HCT116 (cell line): ENCODE measurements at regions not wholly inside any gene's neighbourhood (a gene's known extent, or its start where the extent isn't known, plus 50 kb on each side); places are given as distances from the start of the nearest gene placed in this dataset.

Source experiments
- ATAC-seq: fragments of 200-7000 bp; cut with Tn5 transposase; 2 replicates; pipeline ENCODE4 v1.9.1; 2020; ENCODE audit warnings: mild to moderate bottlenecking, moderate library complexity
- BruUV-seq: library from RNA; stranded (reverse); fragments of 400-500 nt; replicated peaks from 2 replicates; lab custom pipeline; 2021; lab: Mats Ljungman, UMichigan
- CTCF ChIA-PET: fragments of 300-600 bp; sonication (Branson Sonifier 250); formaldehyde crosslinking; loops from one replicate; lab custom pipeline; 2021; ENCODE audit warnings: antibody characterized with exemption; lab: Charles Lee
- POLR2A ChIA-PET: fragments of 300-600, 350-600 bp; sonication (Branson Sonifier 250); formaldehyde crosslinking; loops from one replicate; lab custom pipeline; 2021; ENCODE audit warnings: antibody characterized with exemption; lab: Charles Lee
- RAD21 ChIA-PET, 2 experiments: fragments of 300-600 bp; sonication (Branson Sonifier 250); formaldehyde crosslinking; loops; one replicate each; lab custom pipeline; 2023; ENCODE audit warnings: low total read pairs in 2 of 2; ENCODE audit not compliant: uncharacterized antibody in 2 of 2, unreplicated experiment in 2 of 2, low non-redundant PET in 1 of 2; lab: Charles Lee
- DNase-seq: peaks from one replicate; pipeline ENCODE4 v3.0.0-alpha.2; 2010; ENCODE audit warnings: low read depth, low spot score
- H2AFZ ChIP-seq: fragments of 200-600 bp; shearing (Covaris generic), sonication (generic); 2 replicates; pipeline ENCODE4 v1.6.1; 2017; ENCODE audit warnings: low read depth, mixed run types, mixed read lengths, antibody characterized with exemption, low read length; ENCODE audit not compliant: poor library complexity, severe bottlenecking
- H3K27ac ChIP-seq: 2 replicates; pipeline ENCODE4 v1.5.1; 2012; ENCODE audit warnings: low read depth, low read length
- H3K27me3 ChIP-seq: fragments of 200-600 bp; sonication (generic); 2 replicates; pipeline ENCODE4 v1.6.1; 2016; ENCODE audit warnings: mixed run types, low read length, mixed read lengths; ENCODE audit not compliant: insufficient read depth
- H3K36me3 ChIP-seq, 2 experiments: fragments of 200-500 bp in 1 of 2; fragments of 200-600 bp in 1 of 2; sonication (Bioruptor generic) in 1 of 2; sonication (generic) in 1 of 2; 2 replicates each; pipeline versions ENCODE4 v1.5.1 to v1.6.1; 2014 to 2016; ENCODE audit warnings: low read length in 2 of 2, inconsistent platforms in 1 of 2, mixed read lengths in 1 of 2, mixed run types in 1 of 2; ENCODE audit not compliant: insufficient read depth in 2 of 2, control insufficient read depth in 1 of 2
- H3K4me1 ChIP-seq, 2 experiments: fragments of 200-600 bp in 1 of 2; sonication (generic) in 1 of 2; 2 replicates each; pipeline versions ENCODE4 v1.5.1 to v1.6.1; 2012 to 2017; ENCODE audit warnings: low read length in 2 of 2, inconsistent platforms in 1 of 2, mild to moderate bottlenecking in 1 of 2, mixed read lengths in 1 of 2, mixed run types in 1 of 2, moderate library complexity in 1 of 2; ENCODE audit not compliant: insufficient read depth in 2 of 2, control insufficient read depth in 1 of 2
- H3K4me2 ChIP-seq: fragments of 200-600 bp; sonication (generic); 2 replicates; pipeline ENCODE4 v1.6.1; 2017; ENCODE audit warnings: mixed run types, low read length, mixed read lengths
- H3K4me3 ChIP-seq, 2 experiments: fragments of 200-600 bp in 1 of 2; sonication (generic) in 1 of 2; replicated peaks in 1 of 2; 2 replicates each; pipeline ENCODE4 v1.5.1; 2011 to 2016; ENCODE audit warnings: low read length in 2 of 2, control low read depth in 1 of 2, low read depth in 1 of 2, mild to moderate bottlenecking in 1 of 2, mixed read lengths in 1 of 2, mixed run types in 1 of 2
- H3K79me2 ChIP-seq: fragments of 200-600 bp; sonication (generic); 2 replicates; pipeline ENCODE4 v1.6.1; 2017; ENCODE audit warnings: mild to moderate bottlenecking, mixed run types, low read length, moderate library complexity, mixed read lengths; ENCODE audit not compliant: insufficient read depth
- H3K9ac ChIP-seq: fragments of 200-600 bp; sonication (generic); 2 replicates; pipeline ENCODE4 v1.6.1; 2016; ENCODE audit warnings: low read length, mixed read lengths
- H3K9me2 ChIP-seq: fragments of 200-600 bp; sonication (generic), shearing (Covaris generic); 2 replicates; pipeline ENCODE4 v1.6.1; 2017; ENCODE audit warnings: mixed run types, mild to moderate bottlenecking, moderate library complexity; ENCODE audit not compliant: insufficient read depth
- H3K9me3 ChIP-seq, 2 experiments: fragments of 200-500 bp in 1 of 2; fragments of 200-600 bp in 1 of 2; sonication (Bioruptor generic) in 1 of 2; sonication (generic) in 1 of 2; 2 replicates each; pipeline ENCODE4 v1.6.1; 2014 to 2017; ENCODE audit warnings: low read length in 2 of 2, mixed read lengths in 2 of 2, inconsistent platforms in 1 of 2, low read depth in 1 of 2, mild to moderate bottlenecking in 1 of 2, mixed run types in 1 of 2, moderate library complexity in 1 of 2; ENCODE audit not compliant: control insufficient read depth in 1 of 2, insufficient read depth in 1 of 2
- H4K20me1 ChIP-seq: fragments of 200-600 bp; sonication (generic), shearing (Covaris generic); 2 replicates; pipeline ENCODE4 v1.6.1; 2017; ENCODE audit warnings: mixed run types, mild to moderate bottlenecking, moderate library complexity; ENCODE audit not compliant: insufficient read depth
- CBX3 ChIP-seq: IDR thresholded peaks from 2 replicates; pipeline ENCODE4 v1.6.1; 2012; ENCODE audit warnings: low read depth
- CEBPB ChIP-seq: IDR thresholded peaks from 2 replicates; pipeline ENCODE4 v1.6.1; 2012; ENCODE audit warnings: low read depth
- CTCF ChIP-seq, 3 experiments: fragments of 200-600 bp in 1 of 3; sonication (generic) in 1 of 3; IDR thresholded peaks in 2 of 3; conservative IDR thresholded peaks in 1 of 3; 2 replicates each; pipeline ENCODE4 v1.5.1; 2012 to 2017; ENCODE audit warnings: low read depth in 2 of 3, low read length in 2 of 3, antibody characterized with exemption in 1 of 3, borderline replicate concordance in 1 of 3, control low read depth in 1 of 3, mild to moderate bottlenecking in 1 of 3, mixed read lengths in 1 of 3, mixed run types in 1 of 3, moderate library complexity in 1 of 3; ENCODE audit not compliant: insufficient read depth in 1 of 3
- EZH2 ChIP-seq: fragments of 200-600 bp; sonication (generic); IDR thresholded peaks from 2 replicates; pipeline ENCODE4 v1.6.1; 2017; ENCODE audit warnings: antibody characterized with exemption, mixed run types
- FOSL1 ChIP-seq: IDR thresholded peaks from 2 replicates; pipeline ENCODE4 v1.6.1; 2012; ENCODE audit warnings: low read depth
- POLR2A ChIP-seq: IDR thresholded peaks from 2 replicates; pipeline ENCODE4 v1.7.0; 2011; ENCODE audit warnings: borderline replicate concordance; ENCODE audit not compliant: insufficient read depth, insufficient read length; ENCODE audit errors: extremely low read depth
- RAD21 ChIP-seq: IDR thresholded peaks from 2 replicates; pipeline ENCODE4 v1.6.1; 2012; ENCODE audit warnings: low read depth, mild to moderate bottlenecking
- SIN3A ChIP-seq: IDR thresholded peaks from 2 replicates; pipeline ENCODE4 v1.6.1; 2012; ENCODE audit warnings: low read depth
- SRF ChIP-seq: IDR thresholded peaks from 2 replicates; pipeline ENCODE4 v1.6.1; 2012; ENCODE audit warnings: low read depth
- TCF7L2 ChIP-seq: IDR thresholded peaks from 2 replicates; pipeline ENCODE4 v1.7.0; 2011; ENCODE audit warnings: borderline replicate concordance, inconsistent platforms; ENCODE audit not compliant: insufficient read depth, insufficient read length; ENCODE audit errors: extremely low read depth
- YY1 ChIP-seq: IDR thresholded peaks from 2 replicates; pipeline ENCODE4 v1.6.1; 2011; ENCODE audit warnings: low read length, low read depth, moderate library complexity, mild to moderate bottlenecking; ENCODE audit not compliant: insufficient replicate concordance; ENCODE audit errors: extremely low read depth
- intact Hi-C: fragments of 100-400 bp; cut with micrococcal nuclease; formaldehyde crosslinking; loops from 2 replicates; pipeline ENCODE4 v1.10.0; 2022
- TF ChIP-seq, protein P1 (sequence below): IDR thresholded peaks from 2 replicates; pipeline ENCODE4 v1.6.1; 2012
- TF ChIP-seq, protein P2 (sequence below): IDR thresholded peaks from 2 replicates; pipeline ENCODE4 v1.6.1; 2011; ENCODE audit warnings: mild to moderate bottlenecking, low read length, moderate library complexity; ENCODE audit not compliant: insufficient replicate concordance; ENCODE audit errors: extremely low read depth

GRCh38 chr21:27265492-27265891 is 298.6 kb upstream of the ADAMTS5 start:
- Histone ChIP-seq H3K36me3 (no peaks in the 10 kb centered on the region), H3K9ac (no peak overlapping the region), H4K20me1 (no peaks in the 10 kb centered on the region), H2AFZ (no peak overlapping the region), H3K27me3 (no peaks in the 10 kb centered on the region), H3K9me3 (peaks cover 15 to 49% of the 10 kb centered on the region in 2 experiments; a peak in 2 of 4 replicates), H3K4me3 (no peak overlapping the region), H3K27ac (no peak overlapping the region), H3K4me2 (no peak overlapping the region), H3K4me1 (no peaks in the 10 kb centered on the region), H3K79me2 (no peaks in the 10 kb centered on the region), H3K9me2 (no peaks in the 10 kb centered on the region)
- ChIA-PET CTCF (no interaction called here), RAD21 (no interaction called here), POLR2A (no interaction called here)
- intact Hi-C loops, result no loop called here
- no peak for TF ChIP-seq CBX3
- TF ChIP-seq RAD21, result no peak
- no peak for TF ChIP-seq TCF7L2
- no peak for TF ChIP-seq SRF
- no peak for DNase-seq
- ATAC-seq, result no peak
- no TSS peak for BruUV-seq

DNA sequence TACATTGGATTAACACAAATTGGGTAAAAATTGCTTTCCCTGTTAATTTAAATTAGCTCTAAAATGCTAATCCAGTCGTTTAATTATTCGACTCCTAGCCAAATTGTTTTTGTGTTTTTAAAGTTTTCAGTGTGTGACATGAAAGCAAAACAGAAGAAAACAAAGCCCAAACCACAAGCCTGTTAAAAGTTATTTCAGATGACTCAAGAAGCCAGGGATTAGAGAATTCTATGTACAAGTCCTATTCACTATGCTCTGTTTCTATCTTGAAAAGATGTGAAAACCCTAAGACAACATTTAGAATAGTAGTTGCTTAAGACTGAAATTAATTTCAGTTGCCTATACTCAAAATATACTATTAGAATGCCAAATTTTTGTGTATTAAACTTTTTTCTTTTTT is 294.8 kb upstream of the ADAMTS5 start:
- Histone ChIP-seq H3K36me3 (no peaks in the 10 kb centered on the region), H2AFZ (no peak overlapping the region), H3K79me2 (no peaks in the 10 kb centered on the region), H3K27ac (no peak overlapping the region), H3K4me2 (no peak overlapping the region), H3K9me3 (peaks cover 13 to 58% of the 10 kb centered on the region in 2 experiments; a peak in 2 of 4 replicates), H3K4me1 (no peaks in the 10 kb centered on the region), H3K4me3 (no peak overlapping the region), H3K9me2 (no peaks in the 10 kb centered on the region), H3K27me3 (no peaks in the 10 kb centered on the region), H3K9ac (no peak overlapping the region), H4K20me1 (no peaks in the 10 kb centered on the region)
- RAD21 ChIA-PET, result no interaction called here
- ATAC-seq, result no peak
- POLR2A ChIA-PET, result no interaction called here
- CTCF ChIA-PET, result no interaction called here
- intact Hi-C loops, result no loop called here
- no peak for DNase-seq
- BruUV-seq, result no TSS peak
- TF ChIP-seq SIN3A (no peak), EZH2 (no peak), FOSL1 (no peak), POLR2A (no peak), CTCF (IDR thresholded peaks at IDR 0.05 in 2 of 3, conservative IDR thresholded peaks at IDR 0.05 in 1 of 3; ENCODE audit: borderline replicate concordance in 1 of 3, insufficient read depth in 1 of 3, low read depth in 2 of 3, low read length in 2 of 3) (no peak), CEBPB (no peak), YY1 (no peak)
- TF ChIP-seq, protein P1, sequence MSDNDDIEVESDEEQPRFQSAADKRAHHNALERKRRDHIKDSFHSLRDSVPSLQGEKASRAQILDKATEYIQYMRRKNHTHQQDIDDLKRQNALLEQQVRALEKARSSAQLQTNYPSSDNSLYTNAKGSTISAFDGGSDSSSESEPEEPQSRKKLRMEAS, result no peak
- TF ChIP-seq, protein P2, sequence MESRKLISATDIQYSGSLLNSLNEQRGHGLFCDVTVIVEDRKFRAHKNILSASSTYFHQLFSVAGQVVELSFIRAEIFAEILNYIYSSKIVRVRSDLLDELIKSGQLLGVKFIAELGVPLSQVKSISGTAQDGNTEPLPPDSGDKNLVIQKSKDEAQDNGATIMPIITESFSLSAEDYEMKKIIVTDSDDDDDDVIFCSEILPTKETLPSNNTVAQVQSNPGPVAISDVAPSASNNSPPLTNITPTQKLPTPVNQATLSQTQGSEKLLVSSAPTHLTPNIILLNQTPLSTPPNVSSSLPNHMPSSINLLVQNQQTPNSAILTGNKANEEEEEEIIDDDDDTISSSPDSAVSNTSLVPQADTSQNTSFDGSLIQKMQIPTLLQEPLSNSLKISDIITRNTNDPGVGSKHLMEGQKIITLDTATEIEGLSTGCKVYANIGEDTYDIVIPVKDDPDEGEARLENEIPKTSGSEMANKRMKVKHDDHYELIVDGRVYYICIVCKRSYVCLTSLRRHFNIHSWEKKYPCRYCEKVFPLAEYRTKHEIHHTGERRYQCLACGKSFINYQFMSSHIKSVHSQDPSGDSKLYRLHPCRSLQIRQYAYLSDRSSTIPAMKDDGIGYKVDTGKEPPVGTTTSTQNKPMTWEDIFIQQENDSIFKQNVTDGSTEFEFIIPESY, result no peak
